ENCODE measurements at regions not wholly inside any gene's neighbourhood (a gene's known extent, or its start where the extent isn't known, plus 50 kb on each side); places are given as distances from the start of the nearest gene placed in this dataset.

DNA sequence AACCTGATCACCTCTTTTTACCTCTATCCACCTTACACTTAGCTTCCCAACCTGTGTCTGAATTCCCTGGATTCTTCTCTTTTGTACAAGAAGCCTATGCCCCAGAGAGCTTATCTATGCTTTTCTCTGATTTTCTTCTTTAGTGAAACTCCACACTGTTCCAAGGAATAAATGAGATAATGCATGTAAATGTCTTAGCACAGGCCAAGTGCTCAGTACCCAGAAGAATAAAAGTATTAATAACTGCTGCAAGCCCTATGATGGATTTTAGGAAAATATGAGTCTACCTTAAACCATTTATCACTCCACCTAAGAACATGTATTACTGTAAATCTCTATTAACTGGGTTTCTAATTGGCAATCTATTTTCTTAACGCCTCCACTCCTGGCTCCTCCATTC is 168.5 kb upstream of the TNC start:
- no peaks in the 10 kb centered on the region for H4K20me1 ChIP-seq (ENCODE audit: insufficient read depth, low read length)
- H3K27ac ChIP-seq (ENCODE audit: low read length), result no peak overlapping the region
- no peaks in the 10 kb centered on the region for H3K4me1 ChIP-seq (ENCODE audit: low read length)
- no peak overlapping the region for H3K4me3 ChIP-seq (ENCODE audit: low read length)
- no peak overlapping the region for H3K9ac ChIP-seq (ENCODE audit: low read length)
- TF ChIP-seq EZH2phosphoT487 (IDR thresholded peaks at IDR 0.05; ENCODE audit: low read length), result no peak
- TF ChIP-seq EZH2 (optimal IDR thresholded peaks at IDR 0.05; ENCODE audit: low read depth, low read length), result no peak
- TF ChIP-seq, protein P1, sequence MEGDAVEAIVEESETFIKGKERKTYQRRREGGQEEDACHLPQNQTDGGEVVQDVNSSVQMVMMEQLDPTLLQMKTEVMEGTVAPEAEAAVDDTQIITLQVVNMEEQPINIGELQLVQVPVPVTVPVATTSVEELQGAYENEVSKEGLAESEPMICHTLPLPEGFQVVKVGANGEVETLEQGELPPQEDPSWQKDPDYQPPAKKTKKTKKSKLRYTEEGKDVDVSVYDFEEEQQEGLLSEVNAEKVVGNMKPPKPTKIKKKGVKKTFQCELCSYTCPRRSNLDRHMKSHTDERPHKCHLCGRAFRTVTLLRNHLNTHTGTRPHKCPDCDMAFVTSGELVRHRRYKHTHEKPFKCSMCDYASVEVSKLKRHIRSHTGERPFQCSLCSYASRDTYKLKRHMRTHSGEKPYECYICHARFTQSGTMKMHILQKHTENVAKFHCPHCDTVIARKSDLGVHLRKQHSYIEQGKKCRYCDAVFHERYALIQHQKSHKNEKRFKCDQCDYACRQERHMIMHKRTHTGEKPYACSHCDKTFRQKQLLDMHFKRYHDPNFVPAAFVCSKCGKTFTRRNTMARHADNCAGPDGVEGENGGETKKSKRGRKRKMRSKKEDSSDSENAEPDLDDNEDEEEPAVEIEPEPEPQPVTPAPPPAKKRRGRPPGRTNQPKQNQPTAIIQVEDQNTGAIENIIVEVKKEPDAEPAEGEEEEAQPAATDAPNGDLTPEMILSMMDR (IDR thresholded peaks at IDR 0.05; ENCODE audit: low read length), result no peak
- H3K79me2 ChIP-seq (ENCODE audit: low read length), result no peaks in the 10 kb centered on the region
- H3K9me3 ChIP-seq (replicated peaks; ENCODE audit: insufficient read depth, low read length), result no peaks in the 10 kb centered on the region
- H2AFZ ChIP-seq (ENCODE audit: low read length), result no peak overlapping the region
- H3K9me2 ChIP-seq (replicated peaks; ENCODE audit: insufficient read depth, low read length), result no peaks in the 10 kb centered on the region
- H3K27me3 ChIP-seq (replicated peaks; ENCODE audit: insufficient read depth, low read length), result no peaks in the 10 kb centered on the region
- H3K4me2 ChIP-seq (ENCODE audit: low read depth, low read length), result no peak overlapping the region
- H3F3A ChIP-seq (ENCODE audit: insufficient read depth, low read length), result no peaks in the 10 kb centered on the region
- no peaks in the 10 kb centered on the region for H3K36me3 ChIP-seq (replicated peaks; ENCODE audit: insufficient read depth, low read length)
- DNase-seq, result no peak

DNA sequence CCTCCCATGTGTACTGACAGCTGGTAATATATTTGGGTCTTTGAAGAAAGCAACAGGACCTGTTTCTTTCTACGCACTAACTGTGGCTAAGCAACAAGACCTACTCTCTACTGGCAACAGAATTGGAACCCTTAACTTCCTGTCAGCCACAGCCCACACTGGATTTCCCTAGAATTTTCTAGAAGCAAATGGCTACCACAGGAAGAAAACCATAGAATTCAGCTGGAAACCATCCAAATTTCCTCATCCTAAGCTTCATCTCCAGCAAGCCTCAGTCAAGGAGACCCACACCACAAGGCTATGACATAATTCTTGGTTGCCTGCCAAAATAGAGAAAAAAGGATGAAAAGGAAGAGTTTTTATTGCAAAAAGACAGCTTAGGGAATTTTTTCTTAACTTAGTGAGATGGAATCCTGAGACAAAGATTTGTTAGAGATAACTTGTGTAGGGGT is 171.8 kb upstream of the TNC start:
- Histone ChIP-seq H3K79me2 (ENCODE audit: low read length) (no peaks in the 10 kb centered on the region), H3K4me2 (ENCODE audit: low read depth, low read length) (no peak overlapping the region), H3K27ac (ENCODE audit: low read length) (no peak overlapping the region), H4K20me1 (ENCODE audit: insufficient read depth, low read length) (no peaks in the 10 kb centered on the region), H3K4me1 (ENCODE audit: low read length) (no peaks in the 10 kb centered on the region), H3K9me2 (replicated peaks; ENCODE audit: insufficient read depth, low read length) (no peaks in the 10 kb centered on the region), H3K9me3 (replicated peaks; ENCODE audit: insufficient read depth, low read length) (no peaks in the 10 kb centered on the region), H3F3A (ENCODE audit: insufficient read depth, low read length) (no peaks in the 10 kb centered on the region), H3K36me3 (replicated peaks; ENCODE audit: insufficient read depth, low read length) (no peaks in the 10 kb centered on the region), H3K27me3 (replicated peaks; ENCODE audit: insufficient read depth, low read length) (no peaks in the 10 kb centered on the region), H3K4me3 (ENCODE audit: low read length) (no peak overlapping the region), H3K9ac (ENCODE audit: low read length) (no peak overlapping the region), H2AFZ (ENCODE audit: low read length) (no peak overlapping the region)
- DNase-seq, result no peak
- TF ChIP-seq EZH2phosphoT487 (IDR thresholded peaks at IDR 0.05; ENCODE audit: low read length), result no peak
- TF ChIP-seq, protein P1 (IDR thresholded peaks at IDR 0.05; ENCODE audit: low read length), result no peak
- TF ChIP-seq EZH2 (optimal IDR thresholded peaks at IDR 0.05; ENCODE audit: low read depth, low read length), result no peak

DNA sequence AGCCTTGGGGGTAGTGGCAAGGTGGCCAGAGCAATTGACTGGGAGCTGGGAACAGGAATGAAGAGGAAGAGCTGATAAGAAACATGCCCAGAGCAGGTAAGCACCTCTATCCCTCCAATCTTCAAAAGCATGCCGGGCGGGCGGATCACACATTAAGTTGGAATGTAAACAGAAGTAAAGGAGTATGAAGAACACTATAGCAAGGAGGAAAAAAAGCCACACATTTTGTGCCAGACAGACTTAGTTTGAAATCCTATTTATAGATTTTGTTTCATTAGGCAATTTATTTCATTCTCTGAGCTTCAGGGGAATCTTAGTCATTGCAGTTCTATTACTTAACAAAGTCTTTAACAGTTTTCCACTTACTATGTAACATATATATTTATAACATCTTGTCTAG is 173.9 kb upstream of the TNC start:
- Histone ChIP-seq H3F3A (ENCODE audit: insufficient read depth, low read length) (no peaks in the 10 kb centered on the region), H4K20me1 (ENCODE audit: insufficient read depth, low read length) (no peaks in the 10 kb centered on the region), H3K9me2 (replicated peaks; ENCODE audit: insufficient read depth, low read length) (no peaks in the 10 kb centered on the region), H3K9me3 (replicated peaks; ENCODE audit: insufficient read depth, low read length) (no peaks in the 10 kb centered on the region), H3K27me3 (replicated peaks; ENCODE audit: insufficient read depth, low read length) (no peaks in the 10 kb centered on the region), H3K27ac (ENCODE audit: low read length) (no peak overlapping the region), H3K9ac (ENCODE audit: low read length) (no peak overlapping the region), H3K36me3 (replicated peaks; ENCODE audit: insufficient read depth, low read length) (no peaks in the 10 kb centered on the region), H3K79me2 (ENCODE audit: low read length) (no peaks in the 10 kb centered on the region), H2AFZ (ENCODE audit: low read length) (no peak overlapping the region), H3K4me2 (ENCODE audit: low read depth, low read length) (no peak overlapping the region), H3K4me3 (ENCODE audit: low read length) (no peak overlapping the region), H3K4me1 (ENCODE audit: low read length) (no peaks in the 10 kb centered on the region)
- no peak for DNase-seq
- TF ChIP-seq, protein P1 (IDR thresholded peaks at IDR 0.05; ENCODE audit: low read length), result no peak
- TF ChIP-seq EZH2 (optimal IDR thresholded peaks at IDR 0.05; ENCODE audit: low read depth, low read length), result no peak
- no peak for TF ChIP-seq EZH2phosphoT487 (IDR thresholded peaks at IDR 0.05; ENCODE audit: low read length)
